Endothelial cell of hepatic sinusoid (primary cell): ENCODE measurements at regions not wholly inside any gene's neighbourhood (a gene's known extent, or its start where the extent isn't known, plus 50 kb on each side); places are given as distances from the start of the nearest gene placed in this dataset.

Source experiments
- in situ Hi-C: cut with HindIII; loops from 2 replicates; pipeline ENCODE4 v1.10.0; 2017; ENCODE audit warnings: low sequenced_read_pairs

GRCh38 chr6:14062345-14063029 is 55.1 kb upstream of the CD83 start:
- in situ Hi-C loops = loop anchor here (10.0 kb wide), 1 partner anchor 158 kb away; no protein-coding TSS in a partner anchor

- in situ Hi-C loops = loop anchor here (10.0 kb wide), 1 partner anchor 159 kb away; no protein-coding TSS in a partner anchor
Measured at GRCh38 chr6:14063756-14064155, 53.8 kb upstream of the CD83 start.

DNA sequence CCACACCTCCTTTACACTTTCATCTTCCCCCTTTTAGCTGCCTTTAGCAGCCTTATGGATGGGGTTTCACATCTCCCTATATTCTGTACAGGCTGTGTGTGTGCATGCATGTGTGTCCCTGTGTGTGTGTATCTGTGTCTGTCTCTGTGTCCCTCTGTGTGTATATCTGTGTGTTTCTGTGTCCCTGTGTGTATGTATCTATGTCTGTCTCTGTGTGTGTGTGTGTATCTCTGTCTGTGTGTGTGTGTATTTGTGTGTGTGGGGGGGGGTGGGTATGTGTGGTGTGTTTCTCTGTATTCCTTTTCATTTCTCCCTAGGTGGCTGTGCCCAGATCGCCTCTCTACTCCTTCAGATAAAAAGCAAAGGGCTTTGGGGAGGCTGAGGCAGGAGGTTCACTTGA is 52.2 kb upstream of the CD83 start:
- in situ Hi-C loops = loop anchor here (10.0 kb wide), 1 partner anchor 161 kb away; no protein-coding TSS in a partner anchor

- in situ Hi-C loops = loop anchor here (10.0 kb wide), 1 partner anchor 162 kb away; no protein-coding TSS in a partner anchor
Measured at GRCh38 chr6:14066782-14067406, 50.7 kb upstream of the CD83 start.

DNA sequence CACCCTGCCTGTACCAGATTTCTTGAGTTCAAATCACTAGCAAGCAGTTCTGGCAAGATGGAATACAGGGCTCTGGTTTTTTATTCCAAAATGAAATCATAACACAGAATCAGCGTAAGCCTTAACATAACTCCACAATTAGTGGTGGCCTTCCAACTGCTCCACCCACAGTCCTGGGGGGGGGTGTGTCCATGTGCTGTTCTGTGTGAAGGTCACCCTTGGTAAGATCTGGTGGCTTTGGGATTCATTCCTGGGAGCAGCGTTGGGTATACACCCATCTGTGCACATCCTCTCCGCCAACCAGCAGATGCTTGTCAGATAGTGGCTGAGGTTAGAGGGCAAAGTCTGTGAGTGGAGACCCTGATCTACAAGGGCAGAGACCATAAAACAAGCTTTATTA is 49.9 kb upstream of the CD83 start:
- in situ Hi-C loops = loop anchor here (10.0 kb wide), 1 partner anchor 163 kb away; no protein-coding TSS in a partner anchor
